ENCODE measurements at regions not wholly inside any gene's neighbourhood (a gene's known extent, or its start where the extent isn't known, plus 50 kb on each side); places are given as distances from the start of the nearest gene placed in this dataset.

DNA sequence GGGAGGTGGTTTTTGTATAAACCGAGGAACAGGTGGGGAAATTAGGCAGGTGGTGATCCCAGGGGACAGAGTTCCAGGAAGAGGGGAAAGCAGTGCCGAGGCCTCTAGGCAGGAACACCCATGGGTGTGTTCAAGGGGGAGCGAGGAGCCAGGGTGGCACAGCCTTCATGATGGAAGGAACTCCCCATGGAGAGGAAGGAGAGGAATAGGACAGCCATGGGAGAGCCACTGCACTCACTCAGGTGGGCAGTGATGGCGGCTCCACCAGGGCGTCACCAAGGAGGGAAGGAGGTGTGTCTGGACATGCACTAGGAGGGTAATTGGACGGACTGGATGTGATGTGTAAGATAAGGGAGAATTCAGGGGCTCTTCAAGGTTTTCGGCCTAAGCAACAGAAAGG, 98.2 kb downstream of the THBS2 start:
- TF ChIP-seq CTCF (conservative IDR thresholded peaks at IDR 0.05) (no peak), EZH2 (IDR thresholded peaks at IDR 0.05; ENCODE audit: low read depth) (no peak)
